ENCODE measurements at regions not wholly inside any gene's neighbourhood (a gene's known extent, or its start where the extent isn't known, plus 50 kb on each side); places are given as distances from the start of the nearest gene placed in this dataset.

DNA sequence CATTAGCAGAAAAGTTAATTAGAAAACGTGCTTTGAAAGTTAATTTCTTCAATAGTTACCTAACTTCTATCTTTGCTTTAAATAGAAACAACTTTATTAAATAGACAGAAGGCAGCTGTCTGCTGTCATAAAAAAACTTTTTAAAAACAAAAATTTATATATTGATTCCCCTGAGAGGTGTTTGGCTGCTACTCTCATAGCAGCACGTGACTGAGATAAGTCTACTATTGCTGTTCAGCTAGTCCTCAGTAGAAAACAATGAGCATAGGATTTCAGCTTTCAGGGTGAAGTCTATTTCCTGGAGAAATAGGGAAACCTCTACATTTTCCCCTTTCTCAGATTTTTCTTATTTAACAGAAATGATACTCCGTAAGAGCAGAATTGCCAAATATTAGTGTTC is 135.0 kb upstream of the FBN2 start:
- Histone ChIP-seq H3K4me3 (ENCODE audit: low read length) (no peak overlapping the region), H3K4me1 (ENCODE audit: insufficient read depth, low read length) (no peaks in the 10 kb centered on the region), H3K27me3 (ENCODE audit: insufficient read depth, low read length) (no peaks in the 10 kb centered on the region), H3K9me3 (ENCODE audit: low read length) (no peaks in the 10 kb centered on the region), H3K36me3 (ENCODE audit: insufficient read depth, low read length) (no peaks in the 10 kb centered on the region), H2AFZ (ENCODE audit: low read depth, low read length) (no peak overlapping the region)

DNA sequence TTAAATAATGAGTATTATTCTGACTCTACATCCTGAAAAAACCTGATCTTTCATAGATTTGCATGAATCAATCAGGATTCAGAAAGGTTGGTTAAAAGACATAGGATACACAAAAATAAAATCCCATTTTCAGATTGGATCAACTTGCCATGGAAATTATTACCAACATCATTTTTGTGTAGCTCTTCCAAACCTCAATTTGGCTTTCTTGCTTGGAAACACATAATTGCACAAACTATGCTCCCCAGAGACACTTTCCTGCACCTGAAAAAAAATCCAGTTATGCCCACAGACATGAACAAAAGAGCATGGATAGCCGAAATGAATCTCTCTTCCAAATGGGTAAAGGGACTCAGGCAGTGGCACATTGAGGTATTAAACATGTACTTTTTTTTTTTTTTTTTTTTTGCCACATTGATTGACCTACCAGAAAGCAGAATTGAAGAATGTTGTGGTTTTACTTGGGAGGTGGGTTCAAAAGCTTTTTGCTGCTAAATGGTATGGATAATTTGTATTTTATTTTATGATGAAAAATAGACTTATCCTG is 135.4 kb upstream of the FBN2 start:
- no peaks in the 10 kb centered on the region for H3K9me3 ChIP-seq (ENCODE audit: low read length)
- no peak overlapping the region for H2AFZ ChIP-seq (ENCODE audit: low read depth, low read length)
- no peak overlapping the region for H3K4me3 ChIP-seq (ENCODE audit: low read length)
- H3K36me3 ChIP-seq (ENCODE audit: insufficient read depth, low read length), result no peaks in the 10 kb centered on the region
- H3K4me1 ChIP-seq (ENCODE audit: insufficient read depth, low read length), result no peaks in the 10 kb centered on the region
- H3K27me3 ChIP-seq (ENCODE audit: insufficient read depth, low read length), result no peaks in the 10 kb centered on the region

DNA sequence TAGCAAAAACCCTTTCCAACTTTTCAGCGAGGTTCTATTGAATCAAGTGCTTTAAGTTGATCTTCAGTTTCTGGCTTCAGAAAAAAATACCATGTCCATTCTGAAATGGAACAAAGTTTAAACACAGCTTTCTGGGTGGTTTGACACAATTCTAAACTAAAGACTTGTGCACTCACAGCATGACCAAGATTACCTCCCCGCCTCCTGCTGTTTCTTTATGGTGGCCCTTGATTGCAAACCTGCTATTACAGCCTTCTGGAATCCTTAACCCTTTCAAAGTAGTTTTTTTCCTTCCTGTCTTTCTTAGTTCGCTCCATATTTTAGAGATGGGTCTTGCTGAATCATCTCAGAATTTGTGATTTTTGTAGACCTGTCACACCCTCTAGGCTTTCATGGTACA is 135.9 kb upstream of the FBN2 start:
- no peak overlapping the region for H2AFZ ChIP-seq (ENCODE audit: low read depth, low read length)
- no peaks in the 10 kb centered on the region for H3K9me3 ChIP-seq (ENCODE audit: low read length)
- H3K27me3 ChIP-seq (ENCODE audit: insufficient read depth, low read length), result no peaks in the 10 kb centered on the region
- no peak overlapping the region for H3K4me3 ChIP-seq (ENCODE audit: low read length)
- no peaks in the 10 kb centered on the region for H3K36me3 ChIP-seq (ENCODE audit: insufficient read depth, low read length)
- H3K4me1 ChIP-seq (ENCODE audit: insufficient read depth, low read length), result no peaks in the 10 kb centered on the region

DNA sequence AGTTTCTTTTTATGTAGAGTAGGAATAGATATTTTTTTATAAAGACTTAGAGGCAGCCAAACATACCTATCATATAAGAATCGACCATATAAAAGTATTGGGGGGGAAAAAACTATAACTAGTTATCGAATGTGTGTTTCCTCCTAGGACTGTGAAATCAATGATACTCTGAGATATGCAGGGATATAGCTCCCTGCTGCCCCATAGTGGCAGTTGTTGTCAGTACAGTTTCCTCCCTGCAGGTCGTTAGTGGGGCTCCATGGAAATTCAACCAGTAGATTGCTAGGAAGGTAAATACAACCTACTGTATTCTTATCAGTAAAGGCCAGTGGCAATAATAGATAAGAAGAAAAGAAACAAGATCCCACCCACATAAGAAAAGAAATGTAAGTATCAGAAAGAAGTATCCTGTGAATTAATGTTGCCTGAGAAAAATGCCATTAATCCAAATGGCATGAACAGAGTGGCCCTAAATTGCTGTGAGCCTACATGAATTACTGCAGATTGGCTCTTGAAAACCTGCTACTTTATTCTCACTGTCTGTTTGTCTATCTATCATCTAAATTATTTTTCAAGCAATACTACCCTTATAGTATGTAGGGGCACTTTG is 136.9 kb upstream of the FBN2 start:
- H3K36me3 ChIP-seq (ENCODE audit: insufficient read depth, low read length), result no peaks in the 10 kb centered on the region
- H3K4me1 ChIP-seq (ENCODE audit: insufficient read depth, low read length), result no peaks in the 10 kb centered on the region
- H3K27me3 ChIP-seq (ENCODE audit: insufficient read depth, low read length), result no peaks in the 10 kb centered on the region
- H2AFZ ChIP-seq (ENCODE audit: low read depth, low read length), result no peak overlapping the region
- no peak overlapping the region for H3K4me3 ChIP-seq (ENCODE audit: low read length)
- no peaks in the 10 kb centered on the region for H3K9me3 ChIP-seq (ENCODE audit: low read length)

DNA sequence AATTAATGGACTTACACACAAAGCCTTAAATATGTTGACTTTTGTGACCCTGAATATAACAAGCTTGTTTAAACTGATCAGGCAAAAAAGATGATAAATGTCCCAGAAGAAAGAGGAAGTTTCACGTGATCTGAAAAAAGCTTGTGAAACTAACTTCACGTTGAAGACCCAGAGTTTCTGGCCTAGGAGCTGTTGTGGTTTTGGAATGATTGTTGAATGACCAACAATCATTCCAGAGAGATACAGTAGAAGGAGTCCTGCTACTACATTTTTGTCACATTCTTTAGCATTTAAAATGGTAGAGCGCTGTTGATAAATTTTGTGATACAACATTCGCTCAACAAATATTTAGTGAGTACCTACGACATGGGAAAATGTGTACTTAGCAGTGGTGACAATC is 143.1 kb upstream of the FBN2 start:
- Histone ChIP-seq H3K27me3 (ENCODE audit: insufficient read depth, low read length) (no peaks in the 10 kb centered on the region), H3K9me3 (ENCODE audit: low read length) (no peaks in the 10 kb centered on the region)

DNA sequence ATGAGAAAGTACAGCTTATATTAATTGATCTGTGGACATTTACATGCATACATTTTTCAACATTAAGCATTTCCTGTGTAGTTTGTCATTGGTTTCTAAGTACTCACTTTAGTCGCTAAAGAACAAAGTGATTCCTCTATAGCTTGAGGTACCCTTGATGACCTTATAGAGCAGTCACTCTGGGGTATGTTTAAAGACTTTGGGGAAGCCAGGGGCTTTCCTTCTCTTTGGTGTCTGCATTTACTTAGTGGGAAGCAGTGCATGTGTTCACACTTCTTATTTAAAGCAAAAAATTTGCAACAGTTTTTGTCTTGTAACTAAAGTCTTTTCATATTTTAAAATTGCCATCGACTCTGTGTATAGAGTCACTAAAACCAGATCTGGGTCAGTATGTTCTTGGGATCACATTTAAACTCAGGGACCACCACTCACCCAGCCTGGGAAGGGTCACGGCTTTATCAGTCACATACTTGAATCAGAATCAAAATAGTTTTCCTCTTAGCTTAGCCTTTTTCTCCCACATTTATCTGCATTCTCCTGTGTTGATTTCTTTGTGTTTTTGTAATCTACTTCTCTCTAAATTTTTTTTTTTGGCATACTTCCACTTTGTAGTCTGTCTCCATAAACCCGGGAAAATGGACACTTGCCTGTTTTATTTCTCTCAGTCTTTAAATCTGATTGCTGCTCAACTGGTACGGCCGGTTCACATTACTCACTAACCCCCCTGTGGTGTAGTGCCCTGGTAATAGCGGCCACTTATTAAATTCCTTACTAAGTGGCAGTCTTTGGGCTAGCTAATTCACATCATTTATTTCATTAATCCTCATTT is 143.9 kb upstream of the FBN2 start:
- no peak overlapping the region for H2AFZ ChIP-seq (ENCODE audit: low read depth, low read length)
- no peak overlapping the region for H3K4me3 ChIP-seq (ENCODE audit: low read length)
- no peaks in the 10 kb centered on the region for H3K27me3 ChIP-seq (ENCODE audit: insufficient read depth, low read length)
- no peaks in the 10 kb centered on the region for H3K9me3 ChIP-seq (ENCODE audit: low read length)
- H3K36me3 ChIP-seq (ENCODE audit: insufficient read depth, low read length), result no peaks in the 10 kb centered on the region
- no peaks in the 10 kb centered on the region for H3K4me1 ChIP-seq (ENCODE audit: insufficient read depth, low read length)

More for the DNA sequence above, 143.1 kb upstream of the FBN2 start:
- no peaks in the 10 kb centered on the region for H3K36me3 ChIP-seq (ENCODE audit: insufficient read depth, low read length)
- H3K4me3 ChIP-seq (ENCODE audit: low read length), result no peak overlapping the region
- H3K4me1 ChIP-seq (ENCODE audit: insufficient read depth, low read length), result no peaks in the 10 kb centered on the region
- H2AFZ ChIP-seq (ENCODE audit: low read depth, low read length), result no peak overlapping the region

DNA sequence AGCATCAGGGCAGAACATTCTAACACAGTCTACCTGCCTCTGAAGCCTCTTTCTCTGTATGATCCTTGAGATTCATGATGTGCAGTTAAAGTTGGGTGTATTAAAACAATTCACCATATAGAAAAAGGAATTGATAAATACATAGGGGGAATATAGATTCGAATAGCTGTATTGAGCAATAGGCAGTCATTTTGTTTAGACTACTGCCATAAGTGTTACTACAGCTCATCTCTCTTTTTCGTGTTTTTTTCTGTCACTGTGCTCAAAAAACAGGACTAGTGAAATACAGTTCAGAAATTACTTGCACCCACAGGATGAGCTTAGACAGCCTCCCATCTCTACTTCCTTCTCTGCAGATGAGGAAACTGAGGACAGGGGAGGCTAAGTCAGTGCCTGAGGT is 144.6 kb upstream of the FBN2 start:
- Histone ChIP-seq H3K4me3 (ENCODE audit: low read length) (no peak overlapping the region), H3K4me1 (ENCODE audit: insufficient read depth, low read length) (no peaks in the 10 kb centered on the region), H3K27me3 (ENCODE audit: insufficient read depth, low read length) (no peaks in the 10 kb centered on the region), H3K9me3 (ENCODE audit: low read length) (no peaks in the 10 kb centered on the region), H3K36me3 (ENCODE audit: insufficient read depth, low read length) (no peaks in the 10 kb centered on the region), H2AFZ (ENCODE audit: low read depth, low read length) (no peak overlapping the region)

DNA sequence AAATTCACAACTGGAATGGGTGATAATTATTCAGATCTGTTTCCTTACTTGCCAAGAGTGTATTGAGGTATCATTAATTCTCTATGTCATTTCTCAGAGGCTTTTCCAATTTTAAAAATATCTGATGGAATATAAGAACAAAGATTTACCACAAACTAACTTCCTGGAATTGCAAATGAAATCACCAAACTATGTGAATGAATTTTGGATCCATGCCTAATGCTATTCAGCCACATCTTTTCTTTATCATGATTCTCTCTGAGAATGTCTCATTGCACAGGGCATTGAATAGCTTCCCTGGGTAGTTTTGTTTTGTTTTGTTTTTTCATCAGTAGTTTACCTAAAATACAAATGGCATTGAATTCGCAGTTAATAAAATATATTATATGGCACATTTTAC is 146.9 kb upstream of the FBN2 start:
- Histone ChIP-seq H3K4me1 (ENCODE audit: insufficient read depth, low read length) (no peaks in the 10 kb centered on the region), H3K9me3 (ENCODE audit: low read length) (no peaks in the 10 kb centered on the region), H3K27me3 (ENCODE audit: insufficient read depth, low read length) (no peaks in the 10 kb centered on the region), H3K36me3 (ENCODE audit: insufficient read depth, low read length) (no peaks in the 10 kb centered on the region), H2AFZ (ENCODE audit: low read depth, low read length) (no peak overlapping the region), H3K4me3 (ENCODE audit: low read length) (no peak overlapping the region)

DNA sequence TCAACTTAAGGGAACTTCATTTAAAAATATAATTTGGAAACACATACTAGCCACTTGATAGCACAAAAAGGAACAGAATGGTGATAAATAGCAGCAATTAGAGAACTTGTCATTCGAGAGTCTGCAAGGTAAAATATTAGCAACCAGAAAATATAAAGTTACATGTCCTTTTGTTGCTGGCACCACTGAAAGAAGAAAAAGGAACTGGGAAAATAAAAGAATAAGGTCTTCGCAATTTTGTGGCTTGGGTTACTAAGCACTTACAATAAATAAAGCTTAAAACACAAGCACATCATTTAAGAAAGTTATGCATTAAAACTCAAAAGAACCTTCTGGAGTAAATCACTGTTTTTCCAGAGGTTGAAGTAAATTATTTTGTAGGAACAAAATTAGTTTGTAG is 149.9 kb upstream of the FBN2 start:
- Histone ChIP-seq H3K27me3 (ENCODE audit: insufficient read depth, low read length) (no peaks in the 10 kb centered on the region), H2AFZ (ENCODE audit: low read depth, low read length) (no peak overlapping the region), H3K4me1 (ENCODE audit: insufficient read depth, low read length) (no peaks in the 10 kb centered on the region), H3K36me3 (ENCODE audit: insufficient read depth, low read length) (no peaks in the 10 kb centered on the region), H3K9me3 (ENCODE audit: low read length) (no peaks in the 10 kb centered on the region), H3K4me3 (ENCODE audit: low read length) (no peak overlapping the region)

DNA sequence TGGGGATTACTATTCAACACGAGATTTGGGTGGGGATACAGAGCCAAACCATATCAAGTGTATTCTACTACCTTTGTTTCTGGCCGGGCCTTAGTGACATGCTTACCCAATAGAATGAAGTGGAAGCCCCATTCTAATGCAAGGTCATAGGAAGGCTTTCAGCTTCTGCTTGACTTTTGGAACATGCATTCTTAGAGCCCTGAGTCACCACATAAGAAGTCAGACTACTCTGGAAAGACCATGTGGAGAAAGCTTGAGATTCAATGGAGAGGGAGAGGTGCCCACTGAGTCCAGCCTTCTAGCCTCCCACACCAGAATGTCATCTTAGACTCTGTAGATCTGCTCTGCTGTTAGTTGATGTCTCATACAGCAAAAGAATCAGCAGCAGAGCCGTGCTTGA is 155.7 kb upstream of the FBN2 start:
- Histone ChIP-seq H3K9me3 (ENCODE audit: low read length) (no peaks in the 10 kb centered on the region), H3K27me3 (ENCODE audit: insufficient read depth, low read length) (no peaks in the 10 kb centered on the region), H3K4me1 (ENCODE audit: insufficient read depth, low read length) (no peaks in the 10 kb centered on the region), H2AFZ (ENCODE audit: low read depth, low read length) (no peak overlapping the region), H3K36me3 (ENCODE audit: insufficient read depth, low read length) (no peaks in the 10 kb centered on the region), H3K4me3 (ENCODE audit: low read length) (no peak overlapping the region)

DNA sequence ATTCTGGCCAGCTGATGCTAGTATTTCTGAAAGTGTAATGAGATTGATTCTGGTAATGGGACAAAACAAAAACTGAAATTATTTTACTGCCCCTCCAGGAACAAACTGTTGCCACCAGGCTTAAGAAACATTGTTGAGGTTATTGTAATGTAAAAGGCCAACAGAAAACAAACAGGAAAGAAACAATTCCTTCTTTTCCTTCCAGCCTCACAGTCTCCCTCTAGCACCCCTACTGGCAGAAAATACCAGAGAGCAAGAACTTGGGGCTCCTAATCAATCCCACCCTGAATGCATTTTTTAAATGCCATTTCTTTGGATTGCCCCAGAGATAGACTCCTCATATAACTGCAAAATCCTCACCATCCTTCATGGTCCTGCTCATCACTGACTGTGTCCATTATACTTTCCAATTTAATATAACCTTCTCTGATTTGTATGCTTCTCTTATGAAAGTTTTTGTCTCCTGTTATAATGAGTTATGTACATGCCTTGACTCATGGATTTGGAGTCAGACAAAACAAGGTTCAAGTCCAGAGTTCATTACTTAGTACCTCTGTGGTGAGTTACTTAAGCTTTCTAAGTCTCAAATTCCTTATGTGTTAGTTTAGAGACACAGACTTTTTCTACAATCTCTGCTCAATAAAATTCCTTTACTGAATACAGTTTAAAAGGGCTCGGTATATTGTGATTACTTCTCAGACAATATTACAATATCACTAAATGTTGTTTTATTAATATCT is 157.9 kb upstream of the FBN2 start:
- Histone ChIP-seq H3K4me1 (ENCODE audit: insufficient read depth, low read length) (no peaks in the 10 kb centered on the region), H2AFZ (ENCODE audit: low read depth, low read length) (no peak overlapping the region), H3K27me3 (ENCODE audit: insufficient read depth, low read length) (no peaks in the 10 kb centered on the region), H3K9me3 (ENCODE audit: low read length) (no peaks in the 10 kb centered on the region), H3K36me3 (ENCODE audit: insufficient read depth, low read length) (no peaks in the 10 kb centered on the region), H3K4me3 (ENCODE audit: low read length) (no peak overlapping the region)

DNA sequence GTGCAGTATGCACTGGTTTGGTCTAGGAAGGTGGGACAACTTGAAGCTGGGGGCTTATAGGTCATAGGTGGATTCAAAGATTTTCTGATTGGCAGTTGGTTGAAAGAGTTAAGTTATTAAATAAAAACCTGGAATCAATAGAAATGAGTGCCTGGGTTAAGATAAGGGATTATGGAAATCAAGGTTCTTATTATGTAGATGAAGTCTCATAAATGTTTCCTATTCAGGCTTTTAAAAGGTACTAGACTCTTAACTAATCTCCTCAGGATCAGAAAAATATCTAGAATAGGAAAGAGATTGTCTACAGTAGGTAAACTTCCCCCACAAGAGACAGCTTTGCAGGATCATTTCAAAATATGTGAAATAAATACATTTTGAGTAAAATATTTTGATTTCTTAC is 163.3 kb upstream of the FBN2 start:
- Histone ChIP-seq H3K9me3 (ENCODE audit: low read length) (no peaks in the 10 kb centered on the region), H3K27me3 (ENCODE audit: insufficient read depth, low read length) (no peaks in the 10 kb centered on the region), H3K4me1 (ENCODE audit: insufficient read depth, low read length) (no peaks in the 10 kb centered on the region), H3K4me3 (ENCODE audit: low read length) (no peak overlapping the region), H3K36me3 (ENCODE audit: insufficient read depth, low read length) (no peaks in the 10 kb centered on the region), H2AFZ (ENCODE audit: low read depth, low read length) (no peak overlapping the region)

DNA sequence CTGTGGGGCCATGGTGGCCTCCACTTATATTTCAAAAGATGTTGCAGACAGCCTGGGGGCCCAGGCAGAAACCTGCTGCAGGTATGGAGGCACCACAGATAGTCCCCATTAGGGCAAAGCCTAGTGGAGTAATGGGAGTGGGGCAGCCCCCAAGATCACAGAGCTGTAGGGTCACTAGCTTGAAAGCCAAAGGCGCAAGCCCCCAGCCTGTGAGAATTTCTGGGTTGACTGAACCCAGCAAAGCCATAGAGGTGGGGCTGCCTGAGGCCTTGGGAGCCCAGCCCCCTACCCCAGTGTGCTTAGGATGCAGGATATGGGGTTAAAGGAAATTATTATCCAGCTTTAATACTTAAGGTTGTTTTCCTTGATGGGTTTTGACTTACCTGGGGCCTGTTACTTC is 165.3 kb upstream of the FBN2 start:
- no peaks in the 10 kb centered on the region for H3K4me1 ChIP-seq (ENCODE audit: insufficient read depth, low read length)
- H3K4me3 ChIP-seq (ENCODE audit: low read length), result no peak overlapping the region
- no peaks in the 10 kb centered on the region for H3K9me3 ChIP-seq (ENCODE audit: low read length)
- no peaks in the 10 kb centered on the region for H3K27me3 ChIP-seq (ENCODE audit: insufficient read depth, low read length)
- H2AFZ ChIP-seq (ENCODE audit: low read depth, low read length), result no peak overlapping the region
- no peaks in the 10 kb centered on the region for H3K36me3 ChIP-seq (ENCODE audit: insufficient read depth, low read length)
